Osteoblast (primary cell): ENCODE measurements at regions not wholly inside any gene's neighbourhood (a gene's known extent, or its start where the extent isn't known, plus 50 kb on each side); places are given as distances from the start of the nearest gene placed in this dataset.
"Not testable (repeated sequence)": the region's sequence is repeated elsewhere in the genome, so short reads cannot be mapped to it uniquely, and the experiment has no call there.

Experiments used
- DNase-seq: peaks from one replicate; pipeline ENCODE4 v3.0.0; 2011; ENCODE audit warnings: low spot score, mixed read lengths; ENCODE audit not compliant: insufficient read length; ENCODE audit errors: missing footprints
- H2AFZ ChIP-seq: 2 replicates; pipeline ENCODE4 v1.6.0; 2011; ENCODE audit warnings: mild to moderate bottlenecking, low read length
- H3K27ac ChIP-seq: 2 replicates; pipeline ENCODE4 v1.5.1; 2011; ENCODE audit warnings: mild to moderate bottlenecking, low read depth, low read length, moderate library complexity
- H3K27me3 ChIP-seq: 2 replicates; pipeline ENCODE4 v1.6.0; 2012; ENCODE audit warnings: mild to moderate bottlenecking, control low read depth, inconsistent platforms, low read length, moderate library complexity; ENCODE audit not compliant: insufficient read depth
- H3K36me3 ChIP-seq: 2 replicates; pipeline ENCODE4 v1.5.1; 2011; ENCODE audit warnings: mild to moderate bottlenecking, low read length, control low read depth, moderate library complexity; ENCODE audit not compliant: insufficient read depth
- H3K4me1 ChIP-seq: 2 replicates; pipeline ENCODE4 v1.5.1; 2011; ENCODE audit warnings: mild to moderate bottlenecking, low read length, control low read depth, moderate library complexity; ENCODE audit not compliant: insufficient read depth
- H3K4me2 ChIP-seq: 2 replicates; pipeline ENCODE4 v1.6.0; 2011; ENCODE audit warnings: mild to moderate bottlenecking, low read length; ENCODE audit not compliant: insufficient read depth
- H3K4me3 ChIP-seq: fragments of 200-600 bp; sonication (generic); 3 replicates; pipeline ENCODE4 v1.5.1; 2012; ENCODE audit warnings: mild to moderate bottlenecking, low read length, inconsistent platforms; ENCODE audit not compliant: insufficient read depth
- H3K79me2 ChIP-seq: 2 replicates; pipeline ENCODE4 v1.6.0; 2012; ENCODE audit warnings: mild to moderate bottlenecking, low read length, control low read depth, inconsistent platforms; ENCODE audit not compliant: insufficient read depth
- H3K9me3 ChIP-seq: 2 replicates; pipeline ENCODE4 v1.5.1; 2011; ENCODE audit warnings: low read depth, low read length, control low read depth
- H4K20me1 ChIP-seq: 2 replicates; pipeline ENCODE4 v1.6.0; 2012; ENCODE audit warnings: mild to moderate bottlenecking, low read length, control low read depth; ENCODE audit not compliant: insufficient read depth

- not testable (repeated sequence) for H3K4me2 ChIP-seq, H3K79me2 ChIP-seq, H3K4me3 ChIP-seq, DNase-seq, H3K27ac ChIP-seq, H4K20me1 ChIP-seq, H3K36me3 ChIP-seq, H2AFZ ChIP-seq, H3K27me3 ChIP-seq, H3K9me3 ChIP-seq, H3K4me1 ChIP-seq
Observed at GRCh38 chr9:62908271-62908670, 1718.4 kb downstream of the SPATA31A7 start.

DNA sequence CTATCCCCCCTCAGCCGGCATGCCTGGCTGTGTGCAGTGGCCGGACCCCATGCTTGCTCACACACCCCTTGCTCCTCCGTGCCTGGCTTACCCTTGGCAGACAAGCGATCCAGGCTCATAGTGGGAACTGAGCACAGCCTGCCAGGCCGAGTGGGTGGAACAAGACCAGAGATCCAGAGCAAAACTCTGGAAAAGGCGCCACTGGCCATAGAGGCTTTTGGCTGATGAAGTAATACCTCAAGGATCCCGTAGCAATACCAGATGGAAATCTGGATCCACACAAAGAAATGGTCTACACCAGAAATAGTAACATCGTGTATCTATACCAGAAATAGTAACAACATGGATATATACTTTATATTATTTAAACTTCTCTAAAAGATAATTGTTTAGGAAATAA, 1719.6 kb downstream of the SPATA31A7 start:
- H2AFZ ChIP-seq, H3K27me3 ChIP-seq, H3K27ac ChIP-seq, H3K4me3 ChIP-seq, H3K4me1 ChIP-seq, H4K20me1 ChIP-seq, H3K79me2 ChIP-seq, H3K9me3 ChIP-seq, H3K36me3 ChIP-seq, DNase-seq, H3K4me2 ChIP-seq: not testable (repeated sequence)

GRCh38 chr9:62912278-62912677, 1722.4 kb downstream of the SPATA31A7 start:
- not testable (repeated sequence) for H3K36me3 ChIP-seq, H3K4me3 ChIP-seq, H3K27me3 ChIP-seq, H3K4me2 ChIP-seq, H3K27ac ChIP-seq, H3K4me1 ChIP-seq, H2AFZ ChIP-seq, H3K79me2 ChIP-seq, H4K20me1 ChIP-seq, DNase-seq, H3K9me3 ChIP-seq

DNA sequence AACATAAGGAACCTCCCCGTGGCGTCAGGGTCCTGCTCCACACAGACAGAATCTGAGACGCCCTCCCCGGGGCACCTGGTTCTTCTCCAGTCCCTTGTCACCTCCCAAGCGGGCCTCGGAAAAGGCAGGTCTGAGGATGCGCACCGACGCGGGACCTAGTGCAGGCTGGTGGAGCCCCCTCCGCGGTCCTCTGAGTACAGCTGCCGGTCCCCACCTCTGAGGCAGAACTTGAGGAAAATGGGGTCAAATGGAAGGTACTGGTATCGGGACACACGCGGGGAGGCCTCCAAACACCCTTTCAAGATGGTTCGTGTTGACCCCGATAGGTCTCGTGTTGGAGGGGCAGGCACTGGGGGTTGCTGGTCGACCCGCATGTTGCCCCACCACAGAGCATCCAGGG, 1725.3 kb downstream of the SPATA31A7 start:
- DNase-seq, H4K20me1 ChIP-seq, H3K4me1 ChIP-seq, H3K79me2 ChIP-seq, H3K4me2 ChIP-seq, H3K36me3 ChIP-seq, H3K9me3 ChIP-seq, H3K27me3 ChIP-seq, H3K27ac ChIP-seq, H3K4me3 ChIP-seq: not testable (repeated sequence)
- peak overlapping the region; percentile 59 for H2AFZ ChIP-seq

GRCh38 chr9:62915661-62916060, 1725.8 kb downstream of the SPATA31A7 start:
- not testable (repeated sequence) for H3K79me2 ChIP-seq, H3K4me3 ChIP-seq, H2AFZ ChIP-seq, DNase-seq, H3K27ac ChIP-seq, H3K4me2 ChIP-seq, H4K20me1 ChIP-seq, H3K9me3 ChIP-seq, H3K27me3 ChIP-seq, H3K4me1 ChIP-seq, H3K36me3 ChIP-seq

- not testable (repeated sequence) for H3K36me3 ChIP-seq, H4K20me1 ChIP-seq, H3K27ac ChIP-seq, H3K79me2 ChIP-seq, H3K4me3 ChIP-seq, H2AFZ ChIP-seq, DNase-seq, H3K9me3 ChIP-seq, H3K4me2 ChIP-seq, H3K27me3 ChIP-seq, H3K4me1 ChIP-seq
Observed at GRCh38 chr9:62918648-62919385, 1729.0 kb downstream of the SPATA31A7 start.

- H3K27me3 ChIP-seq, H3K4me2 ChIP-seq, H3K79me2 ChIP-seq, H3K36me3 ChIP-seq, H3K27ac ChIP-seq, H3K4me1 ChIP-seq, H4K20me1 ChIP-seq, DNase-seq, H3K9me3 ChIP-seq, H3K4me3 ChIP-seq, H2AFZ ChIP-seq: not testable (repeated sequence)
Observed at GRCh38 chr9:62931484-62931883, 1741.6 kb downstream of the SPATA31A7 start.

DNA sequence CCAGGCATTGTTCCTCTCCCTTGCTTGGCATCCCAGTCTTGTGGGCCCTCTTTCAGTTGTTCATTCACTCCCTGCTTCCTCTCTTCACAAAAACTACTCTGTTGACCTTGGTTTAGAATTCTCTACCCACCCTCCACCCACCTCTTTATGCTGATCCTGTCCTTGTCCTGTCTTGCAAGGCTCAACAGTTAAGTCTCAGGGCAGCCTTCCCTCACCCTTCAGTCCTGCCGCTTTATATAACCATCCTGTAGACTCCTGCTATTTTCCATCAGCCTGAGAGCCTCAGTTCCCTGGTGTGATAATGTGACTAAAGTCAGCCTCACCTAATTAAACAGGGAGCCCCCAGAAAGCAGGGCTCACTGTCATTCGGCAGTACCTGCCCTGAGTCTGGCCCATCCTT, 1763.0 kb downstream of the SPATA31A7 start:
- H3K4me1 ChIP-seq, H3K27ac ChIP-seq, H4K20me1 ChIP-seq, H3K9me3 ChIP-seq, H3K4me3 ChIP-seq, H3K27me3 ChIP-seq, H3K36me3 ChIP-seq, H3K79me2 ChIP-seq, DNase-seq, H2AFZ ChIP-seq, H3K4me2 ChIP-seq: not testable (repeated sequence)
